ENCODE measurements at regions not wholly inside any gene's neighbourhood (a gene's known extent, or its start where the extent isn't known, plus 50 kb on each side); places are given as distances from the start of the nearest gene placed in this dataset.
A peak's percentile ranks its signal among the peaks of the same experiment; 100 is the strongest.

GRCh38 chr11:134607963-134608750 lies 196.1 kb upstream of the B3GAT1 start:
- Mint-ChIP-seq H3K27ac (ENCODE audit: unreplicated experiment) (no peak overlapping the region), H3K36me3 (ENCODE audit: low read depth) (no peaks in the 10 kb centered on the region)

GRCh38 chr11:134606251-134606650 lies 194.2 kb upstream of the B3GAT1 start:
- Mint-ChIP-seq H3K4me3 (ENCODE audit: unreplicated experiment) (no peak overlapping the region), H3K36me3 (ENCODE audit: low read depth) (no peaks in the 10 kb centered on the region), H3K9me3 (ENCODE audit: low read depth) (peaks cover 8% of the 10 kb centered on the region), H3K4me1 (ENCODE audit: low read depth) (no peaks in the 10 kb centered on the region), H3K27me3 (ENCODE audit: low read depth) (peaks cover 21% of the 10 kb centered on the region), H3K27ac (ENCODE audit: unreplicated experiment) (no peak overlapping the region)
- TF ChIP-seq CTCF (IDR thresholded peaks at IDR 0.05) = no peak
- no peak for DNase-seq (ENCODE audit: low spot score)

More at GRCh38 chr11:134607963-134608750, 196.1 kb upstream of the B3GAT1 start:
- Mint-ChIP-seq H3K27me3 (ENCODE audit: low read depth) (peaks cover 10% of the 10 kb centered on the region), H3K4me1 (ENCODE audit: low read depth) (no peaks in the 10 kb centered on the region), H3K4me3 (ENCODE audit: unreplicated experiment) (no peak overlapping the region), H3K9me3 (ENCODE audit: low read depth) (peaks cover 11% of the 10 kb centered on the region)
- DNase-seq (ENCODE audit: low spot score) = no peak
- no peak for TF ChIP-seq CTCF (IDR thresholded peaks at IDR 0.05)

GRCh38 chr11:134604886-134605285 lies 192.8 kb upstream of the B3GAT1 start:
- Mint-ChIP-seq H3K4me3 (ENCODE audit: unreplicated experiment) (no peak overlapping the region), H3K27me3 (ENCODE audit: low read depth) (peaks cover 23% of the 10 kb centered on the region), H3K4me1 (ENCODE audit: low read depth) (no peaks in the 10 kb centered on the region), H3K27ac (ENCODE audit: unreplicated experiment) (no peak overlapping the region), H3K9me3 (ENCODE audit: low read depth) (peaks cover 8% of the 10 kb centered on the region), H3K36me3 (ENCODE audit: low read depth) (no peaks in the 10 kb centered on the region)
- DNase-seq (ENCODE audit: low spot score) = no peak
- TF ChIP-seq CTCF (IDR thresholded peaks at IDR 0.05) = no peak

- Mint-ChIP-seq H3K27ac (ENCODE audit: unreplicated experiment) (no peak overlapping the region), H3K4me1 (ENCODE audit: low read depth) (no peaks in the 10 kb centered on the region), H3K9me3 (ENCODE audit: low read depth) (no peaks in the 10 kb centered on the region), H3K4me3 (ENCODE audit: unreplicated experiment) (no peak overlapping the region), H3K27me3 (ENCODE audit: low read depth) (peaks cover 27% of the 10 kb centered on the region), H3K36me3 (ENCODE audit: low read depth) (no peaks in the 10 kb centered on the region)
- DNase-seq (ENCODE audit: low spot score) = no peak
- no peak for TF ChIP-seq CTCF (IDR thresholded peaks at IDR 0.05)
Measured at GRCh38 chr11:134599299-134599771, 187.3 kb upstream of the B3GAT1 start.

GRCh38 chr11:134598368-134598767 lies 186.3 kb upstream of the B3GAT1 start:
- H3K4me1 Mint-ChIP-seq (ENCODE audit: low read depth) = no peaks in the 10 kb centered on the region
- peak; percentile 36 for DNase-seq (ENCODE audit: low spot score)
- no peak for TF ChIP-seq CTCF (IDR thresholded peaks at IDR 0.05)
- no peak overlapping the region for H3K4me3 Mint-ChIP-seq (ENCODE audit: unreplicated experiment)
- H3K27ac Mint-ChIP-seq (ENCODE audit: unreplicated experiment) = no peak overlapping the region
- no peaks in the 10 kb centered on the region for H3K9me3 Mint-ChIP-seq (ENCODE audit: low read depth)
- peaks cover 28% of the 10 kb centered on the region for H3K27me3 Mint-ChIP-seq (ENCODE audit: low read depth)
- no peaks in the 10 kb centered on the region for H3K36me3 Mint-ChIP-seq (ENCODE audit: low read depth)

All from chondrocyte (in vitro differentiated cells).